Liver (tissue), 8 donors: ENCODE measurements at regions not wholly inside any gene's neighbourhood (a gene's known extent, or its start where the extent isn't known, plus 50 kb on each side); places are given as distances from the start of the nearest gene placed in this dataset.

ENCODE experiments used
- DNase-seq: peaks from one replicate; pipeline ENCODE4 v3.0.0-alpha.2; 2017; ENCODE audit warnings: low spot score
- H3K27ac ChIP-seq, 2 donors: one replicate each; pipeline ENCODE4 v1.7.0; 2013; ENCODE audit warnings: inconsistent platforms in 2 of 2, low read length in 2 of 2, control low read depth in 1 of 2, low read depth in 1 of 2, mild to moderate bottlenecking in 1 of 2
- H3K27me3 ChIP-seq, 4 donors: one replicate each; pipeline versions ENCODE4 v1.6.1 to v1.7.0; 2013; ENCODE audit warnings: low read length in 3 of 4, inconsistent platforms in 1 of 4, mild to moderate bottlenecking in 1 of 4, moderate library complexity in 1 of 4; ENCODE audit not compliant: control insufficient read depth in 4 of 4, insufficient read depth in 4 of 4
- H3K36me3 ChIP-seq, 4 donors: one replicate each; pipeline versions ENCODE4 v1.6.1 to v1.7.0; 2013; ENCODE audit warnings: low read length in 3 of 4, mild to moderate bottlenecking in 3 of 4, low read depth in 1 of 4, moderate library complexity in 1 of 4; ENCODE audit not compliant: control insufficient read depth in 4 of 4, insufficient read depth in 3 of 4
- H3K4me1 ChIP-seq, 4 donors: one replicate each; pipeline versions ENCODE4 v1.6.1 to v1.7.0; 2013; ENCODE audit warnings: low read length in 3 of 4, mild to moderate bottlenecking in 3 of 4, moderate library complexity in 1 of 4; ENCODE audit not compliant: control insufficient read depth in 4 of 4, insufficient read depth in 4 of 4
- H3K4me3 ChIP-seq, 3 donors: one replicate each; pipeline versions ENCODE4 v1.6.1 to v1.7.0; 2013; ENCODE audit warnings: low read length in 3 of 3, control low read depth in 1 of 3, low read depth in 1 of 3, mild to moderate bottlenecking in 1 of 3
- H3K9ac ChIP-seq, 2 donors: one replicate each; pipeline ENCODE4 v1.7.0; 2013; ENCODE audit warnings: low read length in 2 of 2, mild to moderate bottlenecking in 2 of 2, moderate library complexity in 2 of 2, control low read depth in 1 of 2, low read depth in 1 of 2
- H3K9me3 ChIP-seq, 4 donors: one replicate each; pipeline versions ENCODE4 v1.6.1 to v1.7.0; 2013; ENCODE audit warnings: low read length in 3 of 4; ENCODE audit not compliant: control insufficient read depth in 4 of 4
- EGR1 ChIP-seq, 2 donors: IDR thresholded peaks; 2 replicates each; pipeline ENCODE4 v1.6.1; 2016 to 2018; ENCODE audit warnings: antibody characterized with exemption in 2 of 2, low read depth in 2 of 2
- FOXA1 ChIP-seq: IDR thresholded peaks from 2 replicates; pipeline ENCODE4 v1.6.1; 2016; ENCODE audit warnings: antibody characterized with exemption
- GABPA ChIP-seq, 2 donors: IDR thresholded peaks in 1 of 2; conservative IDR thresholded peaks in 1 of 2; 2 replicates each; pipeline ENCODE4 v1.6.1; 2016; ENCODE audit warnings: antibody characterized with exemption in 2 of 2, mild to moderate bottlenecking in 1 of 2, moderate library complexity in 1 of 2
- HNF4A ChIP-seq, 2 donors: conservative IDR thresholded peaks; 2 replicates each; pipeline ENCODE4 v1.6.1; 2016; ENCODE audit warnings: antibody characterized with exemption in 2 of 2, mild to moderate bottlenecking in 2 of 2
- JUND ChIP-seq, 2 donors: IDR thresholded peaks; 2 replicates each; pipeline ENCODE4 v1.6.1; 2016; ENCODE audit warnings: antibody characterized with exemption in 2 of 2
- MAX ChIP-seq: IDR thresholded peaks from 2 replicates; pipeline ENCODE4 v1.6.1; 2016; ENCODE audit warnings: antibody characterized with exemption
- NR2F2 ChIP-seq: IDR thresholded peaks from 2 replicates; pipeline ENCODE4 v1.6.1; 2016; ENCODE audit warnings: antibody characterized with exemption
- RAD21 ChIP-seq, 2 donors: IDR thresholded peaks; 2 replicates each; pipeline ENCODE4 v1.6.1; 2016; ENCODE audit warnings: antibody characterized with exemption in 2 of 2, mild to moderate bottlenecking in 2 of 2
- RXRA ChIP-seq, 2 donors: IDR thresholded peaks; 2 replicates each; pipeline ENCODE4 v1.6.1; 2017 to 2018; ENCODE audit warnings: antibody characterized with exemption in 2 of 2, mild to moderate bottlenecking in 1 of 2
- SP1 ChIP-seq: IDR thresholded peaks from 2 replicates; pipeline ENCODE4 v1.6.1; 2018; ENCODE audit warnings: antibody characterized with exemption, mild to moderate bottlenecking
- TAF1 ChIP-seq: conservative IDR thresholded peaks from 2 replicates; pipeline ENCODE4 v1.6.1; 2016; ENCODE audit warnings: antibody characterized with exemption, mild to moderate bottlenecking
- YY1 ChIP-seq: IDR thresholded peaks from 2 replicates; pipeline ENCODE4 v1.6.1; 2016; ENCODE audit warnings: antibody characterized with exemption, mild to moderate bottlenecking
- WGBS: extraction: QIAGEN DNeasy Blood & Tissue Kit; methylation state at CpG from one replicate; pipeline ENCODE4 v1.1.7; 2013; 5-methylcytosine and 5-hydroxymethylcytosine counted together
- TF ChIP-seq, protein P1 (sequence below): IDR thresholded peaks from 2 replicates; pipeline ENCODE4 v1.6.1; 2016; ENCODE audit warnings: antibody characterized with exemption
- TF ChIP-seq, protein P2 (sequence below): IDR thresholded peaks from 2 replicates; pipeline ENCODE4 v1.6.1; 2016; ENCODE audit warnings: antibody characterized with exemption, mild to moderate bottlenecking
- TF ChIP-seq, protein P3 (sequence below): fragments of 150-350 bp; IDR thresholded peaks from 2 replicates; pipeline ENCODE4 v1.5.1; 2017; ENCODE audit warnings: improper control_type of control experiment, low read depth, low read length; ENCODE audit not compliant: missing input control
- donor health status: healthy.
- donor health status: healthy.
- donor health status: healthy.
- donor health status: healthy.
- donor health status: healthy.

DNA sequence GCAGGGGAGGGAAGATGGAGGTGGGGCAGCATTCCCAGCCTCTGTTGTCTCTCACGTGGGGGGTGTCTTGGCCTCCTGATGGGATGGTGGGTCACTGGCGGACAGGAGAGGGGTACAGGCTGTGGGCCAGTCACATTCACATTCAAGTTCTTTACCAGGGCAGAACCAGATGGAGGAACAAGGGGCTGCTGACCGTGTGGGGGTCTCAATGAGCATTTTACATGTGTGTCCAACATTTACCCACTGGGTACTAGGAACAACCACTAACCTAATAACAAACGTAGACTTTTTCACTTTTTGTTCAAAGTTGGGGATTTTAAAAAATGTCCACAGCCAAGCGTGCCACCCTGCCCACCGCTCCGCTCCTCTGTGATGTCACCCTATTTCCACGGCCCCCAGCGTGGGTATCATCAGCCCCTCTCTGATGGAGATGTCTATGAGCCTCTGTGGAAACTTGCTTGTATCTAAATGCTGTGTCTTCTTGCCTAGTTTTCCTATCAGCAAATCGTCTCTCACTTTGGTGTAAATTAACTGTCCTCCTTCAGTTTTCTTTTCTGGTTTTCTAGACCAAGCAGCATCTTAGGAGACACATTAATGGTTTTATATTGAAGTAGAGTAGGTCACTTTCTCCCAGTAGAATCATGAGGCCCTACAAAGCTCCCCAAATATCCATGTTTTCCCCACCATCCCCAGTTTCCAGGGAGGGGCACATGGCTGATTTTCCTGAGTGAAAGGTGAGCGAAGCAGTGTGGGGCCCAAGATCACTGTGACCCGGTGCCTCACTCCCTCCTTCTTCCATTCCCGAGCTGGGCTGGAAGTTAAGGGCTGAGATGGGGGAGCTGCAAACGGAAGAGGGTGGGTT is 936.7 kb downstream of the BRD1 start:
- 80% methylated on average over 14 of the region's 14 CpGs for WGBS

DNA sequence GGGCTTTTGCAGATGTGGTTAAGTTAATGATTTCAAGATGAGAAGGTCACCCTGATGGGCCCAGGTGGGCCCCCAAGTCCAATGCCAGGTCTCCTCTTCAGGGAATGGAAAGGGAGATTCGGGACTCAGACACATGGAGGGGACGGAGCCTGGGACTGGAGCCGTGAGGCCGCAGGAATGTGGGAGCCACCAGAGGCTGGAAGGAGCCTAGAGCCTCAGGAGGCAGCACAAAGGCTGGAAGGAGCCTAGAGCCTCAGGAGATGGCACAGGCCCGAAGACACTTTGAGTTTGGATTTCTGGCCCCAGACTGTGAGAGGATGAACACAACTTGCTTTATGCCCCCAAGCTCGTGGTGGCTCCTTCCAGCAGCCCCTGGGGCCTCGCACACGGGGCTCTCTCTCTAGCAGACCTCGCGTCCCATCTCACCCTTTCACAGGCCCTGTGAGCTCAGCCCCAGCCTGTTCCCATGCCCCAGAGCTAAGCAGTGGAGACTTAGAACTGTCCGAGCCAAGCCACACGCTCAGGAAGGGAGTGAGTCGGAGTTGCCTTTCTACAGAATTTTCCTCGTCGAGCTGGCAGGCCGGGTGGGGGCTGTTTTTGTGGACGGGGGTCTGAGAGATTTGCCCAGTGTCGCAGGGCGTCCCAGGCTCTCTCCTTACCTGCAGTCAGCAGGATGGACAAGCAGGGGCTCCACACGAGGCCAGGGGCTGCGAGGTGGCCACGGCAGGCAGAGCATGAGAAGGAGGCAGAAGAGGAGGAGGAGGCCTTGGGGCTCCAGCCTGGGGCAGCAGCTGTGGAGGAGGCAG is 937.6 kb downstream of the BRD1 start:
- Histone ChIP-seq H3K36me3 (no peaks in the 10 kb centered on the region), H3K4me1 (no peaks in the 10 kb centered on the region), H3K4me3 (no peak overlapping the region), H3K9ac (no peak overlapping the region), H3K27ac (no peak overlapping the region), H3K27me3 (no peaks in the 10 kb centered on the region), H3K9me3 (peaks cover 0 to 5% (median 2%) of the 10 kb centered on the region in 4 donors)
- no peak for DNase-seq
- 76% methylated on average over 22 of the region's 22 CpGs for WGBS
- TF ChIP-seq TAF1 (no peak), RXRA (IDR thresholded peaks at IDR 0.05) (no peak), FOXA1 (no peak), NR2F2 (no peak), RAD21 (IDR thresholded peaks at IDR 0.05) (no peak), GABPA (IDR thresholded peaks at IDR 0.05 in 1 of 2, conservative IDR thresholded peaks at IDR 0.05 in 1 of 2) (no peak), YY1 (no peak), EGR1 (IDR thresholded peaks at IDR 0.05; ENCODE audit: low read depth in 2 of 2) (no peak), JUND (IDR thresholded peaks at IDR 0.05) (no peak)
- TF ChIP-seq, protein P1, sequence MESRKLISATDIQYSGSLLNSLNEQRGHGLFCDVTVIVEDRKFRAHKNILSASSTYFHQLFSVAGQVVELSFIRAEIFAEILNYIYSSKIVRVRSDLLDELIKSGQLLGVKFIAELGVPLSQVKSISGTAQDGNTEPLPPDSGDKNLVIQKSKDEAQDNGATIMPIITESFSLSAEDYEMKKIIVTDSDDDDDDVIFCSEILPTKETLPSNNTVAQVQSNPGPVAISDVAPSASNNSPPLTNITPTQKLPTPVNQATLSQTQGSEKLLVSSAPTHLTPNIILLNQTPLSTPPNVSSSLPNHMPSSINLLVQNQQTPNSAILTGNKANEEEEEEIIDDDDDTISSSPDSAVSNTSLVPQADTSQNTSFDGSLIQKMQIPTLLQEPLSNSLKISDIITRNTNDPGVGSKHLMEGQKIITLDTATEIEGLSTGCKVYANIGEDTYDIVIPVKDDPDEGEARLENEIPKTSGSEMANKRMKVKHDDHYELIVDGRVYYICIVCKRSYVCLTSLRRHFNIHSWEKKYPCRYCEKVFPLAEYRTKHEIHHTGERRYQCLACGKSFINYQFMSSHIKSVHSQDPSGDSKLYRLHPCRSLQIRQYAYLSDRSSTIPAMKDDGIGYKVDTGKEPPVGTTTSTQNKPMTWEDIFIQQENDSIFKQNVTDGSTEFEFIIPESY: no peak
- TF ChIP-seq, protein P2, sequence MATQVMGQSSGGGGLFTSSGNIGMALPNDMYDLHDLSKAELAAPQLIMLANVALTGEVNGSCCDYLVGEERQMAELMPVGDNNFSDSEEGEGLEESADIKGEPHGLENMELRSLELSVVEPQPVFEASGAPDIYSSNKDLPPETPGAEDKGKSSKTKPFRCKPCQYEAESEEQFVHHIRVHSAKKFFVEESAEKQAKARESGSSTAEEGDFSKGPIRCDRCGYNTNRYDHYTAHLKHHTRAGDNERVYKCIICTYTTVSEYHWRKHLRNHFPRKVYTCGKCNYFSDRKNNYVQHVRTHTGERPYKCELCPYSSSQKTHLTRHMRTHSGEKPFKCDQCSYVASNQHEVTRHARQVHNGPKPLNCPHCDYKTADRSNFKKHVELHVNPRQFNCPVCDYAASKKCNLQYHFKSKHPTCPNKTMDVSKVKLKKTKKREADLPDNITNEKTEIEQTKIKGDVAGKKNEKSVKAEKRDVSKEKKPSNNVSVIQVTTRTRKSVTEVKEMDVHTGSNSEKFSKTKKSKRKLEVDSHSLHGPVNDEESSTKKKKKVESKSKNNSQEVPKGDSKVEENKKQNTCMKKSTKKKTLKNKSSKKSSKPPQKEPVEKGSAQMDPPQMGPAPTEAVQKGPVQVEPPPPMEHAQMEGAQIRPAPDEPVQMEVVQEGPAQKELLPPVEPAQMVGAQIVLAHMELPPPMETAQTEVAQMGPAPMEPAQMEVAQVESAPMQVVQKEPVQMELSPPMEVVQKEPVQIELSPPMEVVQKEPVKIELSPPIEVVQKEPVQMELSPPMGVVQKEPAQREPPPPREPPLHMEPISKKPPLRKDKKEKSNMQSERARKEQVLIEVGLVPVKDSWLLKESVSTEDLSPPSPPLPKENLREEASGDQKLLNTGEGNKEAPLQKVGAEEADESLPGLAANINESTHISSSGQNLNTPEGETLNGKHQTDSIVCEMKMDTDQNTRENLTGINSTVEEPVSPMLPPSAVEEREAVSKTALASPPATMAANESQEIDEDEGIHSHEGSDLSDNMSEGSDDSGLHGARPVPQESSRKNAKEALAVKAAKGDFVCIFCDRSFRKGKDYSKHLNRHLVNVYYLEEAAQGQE: no peak

More for the DNA sequence above, 936.7 kb downstream of the BRD1 start:
- Histone ChIP-seq H3K27me3 (no peaks in the 10 kb centered on the region), H3K4me1 (no peaks in the 10 kb centered on the region), H3K4me3 (no peak overlapping the region), H3K9ac (no peak overlapping the region), H3K36me3 (no peaks in the 10 kb centered on the region), H3K9me3 (peaks cover 0 to 5% (median 2%) of the 10 kb centered on the region in 4 donors), H3K27ac (no peak overlapping the region)
- DNase-seq: no peak
- TF ChIP-seq YY1: no peak
- no peak for TF ChIP-seq HNF4A (conservative IDR thresholded peaks at IDR 0.05)
- no peak for TF ChIP-seq JUND (IDR thresholded peaks at IDR 0.05)
- TF ChIP-seq, protein P2: no peak
- no peak for TF ChIP-seq MAX
- TF ChIP-seq, protein P3, sequence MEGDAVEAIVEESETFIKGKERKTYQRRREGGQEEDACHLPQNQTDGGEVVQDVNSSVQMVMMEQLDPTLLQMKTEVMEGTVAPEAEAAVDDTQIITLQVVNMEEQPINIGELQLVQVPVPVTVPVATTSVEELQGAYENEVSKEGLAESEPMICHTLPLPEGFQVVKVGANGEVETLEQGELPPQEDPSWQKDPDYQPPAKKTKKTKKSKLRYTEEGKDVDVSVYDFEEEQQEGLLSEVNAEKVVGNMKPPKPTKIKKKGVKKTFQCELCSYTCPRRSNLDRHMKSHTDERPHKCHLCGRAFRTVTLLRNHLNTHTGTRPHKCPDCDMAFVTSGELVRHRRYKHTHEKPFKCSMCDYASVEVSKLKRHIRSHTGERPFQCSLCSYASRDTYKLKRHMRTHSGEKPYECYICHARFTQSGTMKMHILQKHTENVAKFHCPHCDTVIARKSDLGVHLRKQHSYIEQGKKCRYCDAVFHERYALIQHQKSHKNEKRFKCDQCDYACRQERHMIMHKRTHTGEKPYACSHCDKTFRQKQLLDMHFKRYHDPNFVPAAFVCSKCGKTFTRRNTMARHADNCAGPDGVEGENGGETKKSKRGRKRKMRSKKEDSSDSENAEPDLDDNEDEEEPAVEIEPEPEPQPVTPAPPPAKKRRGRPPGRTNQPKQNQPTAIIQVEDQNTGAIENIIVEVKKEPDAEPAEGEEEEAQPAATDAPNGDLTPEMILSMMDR: no peak
- no peak for TF ChIP-seq GABPA (IDR thresholded peaks at IDR 0.05 in 1 of 2, conservative IDR thresholded peaks at IDR 0.05 in 1 of 2)
- no peak for TF ChIP-seq SP1
